ENCODE measurements at regions not wholly inside any gene's neighbourhood (a gene's known extent, or its start where the extent isn't known, plus 50 kb on each side); places are given as distances from the start of the nearest gene placed in this dataset.

GRCh38 chr15:39497016-39497758 lies 83.7 kb upstream of the THBS1 start:
- H3K4me3 ChIP-seq (ENCODE audit: control insufficient read depth, low read depth, low read length): no peak overlapping the region
- TF ChIP-seq CTCF (conservative IDR thresholded peaks at IDR 0.05; ENCODE audit: control insufficient read depth, insufficient read depth, low read depth, low read length): no peak
- no peak for DNase-seq (ENCODE audit: low read depth)

GRCh38 chr15:39497759-39498565 lies 82.9 kb upstream of the THBS1 start:
- peak; percentile 31 for DNase-seq (ENCODE audit: low read depth)
- no peak overlapping the region for H3K4me3 ChIP-seq (ENCODE audit: control insufficient read depth, low read depth, low read length)
- TF ChIP-seq CTCF (conservative IDR thresholded peaks at IDR 0.05; ENCODE audit: control insufficient read depth, insufficient read depth, low read depth, low read length): no peak

- no peak for TF ChIP-seq CTCF (conservative IDR thresholded peaks at IDR 0.05; ENCODE audit: control insufficient read depth, insufficient read depth, low read depth, low read length)
- no peak overlapping the region for H3K4me3 ChIP-seq (ENCODE audit: control insufficient read depth, low read depth, low read length)
- no peak for DNase-seq (ENCODE audit: low read depth)
Measured at GRCh38 chr15:39498629-39499028, 82.2 kb upstream of the THBS1 start.

GRCh38 chr15:39499042-39499441 lies 81.8 kb upstream of the THBS1 start:
- no peak for DNase-seq (ENCODE audit: low read depth)
- no peak for TF ChIP-seq CTCF (conservative IDR thresholded peaks at IDR 0.05; ENCODE audit: control insufficient read depth, insufficient read depth, low read depth, low read length)
- H3K4me3 ChIP-seq (ENCODE audit: control insufficient read depth, low read depth, low read length): no peak overlapping the region

GRCh38 chr15:39499681-39500080 lies 81.2 kb upstream of the THBS1 start:
- no peak overlapping the region for H3K4me3 ChIP-seq (ENCODE audit: control insufficient read depth, low read depth, low read length)
- TF ChIP-seq CTCF (conservative IDR thresholded peaks at IDR 0.05; ENCODE audit: control insufficient read depth, insufficient read depth, low read depth, low read length): no peak
- DNase-seq (ENCODE audit: low read depth): peak; percentile 49

GRCh38 chr15:39501366-39502081 lies 79.4 kb upstream of the THBS1 start:
- DNase-seq (ENCODE audit: low read depth): peak; percentile 37
- TF ChIP-seq CTCF (conservative IDR thresholded peaks at IDR 0.05; ENCODE audit: control insufficient read depth, insufficient read depth, low read depth, low read length): no peak
- H3K4me3 ChIP-seq (ENCODE audit: control insufficient read depth, low read depth, low read length): no peak overlapping the region
